Gastrocnemius medialis (tissue), 4 donors: ENCODE measurements at regions not wholly inside any gene's neighbourhood (a gene's known extent, or its start where the extent isn't known, plus 50 kb on each side); places are given as distances from the start of the nearest gene placed in this dataset.

Source experiments
- ATAC-seq, 2 donors: fragments of 150-250 bp; one replicate each; pipeline ENCODE4 v1.9.1; 2016
- DNase-seq, 2 donors: peaks; one replicate each; pipeline ENCODE4 v3.0.0-alpha.2; 2019
- H3K27ac ChIP-seq, 4 donors: fragments of 200-600 bp; sonication (generic); 1 replicate in 1 of 4; 2 replicates in 3 of 4; pipeline ENCODE4 v1.5.1; 2016 to 2018; ENCODE audit warnings: mild to moderate bottlenecking in 2 of 4, moderate library complexity in 1 of 4
- H3K27me3 ChIP-seq, 3 donors: fragments of 200-600 bp; sonication (generic) in 2 of 3; 1 replicate in 1 of 3; 2 replicates in 2 of 3; pipeline versions ENCODE4 v1.5.1 to v1.6.0; 2016 to 2019; ENCODE audit warnings: mild to moderate bottlenecking in 1 of 3, moderate library complexity in 1 of 3
- H3K36me3 ChIP-seq, 2 donors: fragments of 200-600 bp; sonication (generic) in 1 of 2; one replicate each; pipeline ENCODE4 v1.5.1; 2017 to 2018
- H3K4me1 ChIP-seq, 2 donors: fragments of 200-600 bp; sonication (generic) in 1 of 2; one replicate each; pipeline ENCODE4 v1.5.1; 2016 to 2017; ENCODE audit warnings: mild to moderate bottlenecking in 2 of 2
- H3K4me3 ChIP-seq, 4 donors: fragments of 200-600 bp; sonication (generic) in 3 of 4; 1 replicate in 1 of 4; 2 replicates in 3 of 4; pipeline ENCODE4 v1.5.1; 2016 to 2019; ENCODE audit warnings: mild to moderate bottlenecking in 2 of 4
- H3K9me3 ChIP-seq, 3 donors: fragments of 200-600 bp; sonication (generic) in 2 of 3; 1 replicate in 1 of 3; 2 replicates in 2 of 3; pipeline ENCODE4 v1.5.1; 2016 to 2019
- CTCF ChIP-seq, 5 experiments: fragments of 450-650 bp in 3 of 5; fragments of 200-600 bp in 2 of 5; sonication (generic) in 2 of 5; IDR thresholded peaks in 4 of 5; conservative IDR thresholded peaks in 1 of 5; 1 replicate in 4 of 5; 2 replicates in 1 of 5; pipeline ENCODE4 v1.5.1; 2016 to 2019; ENCODE audit warnings: antibody characterized with exemption in 5 of 5, mild to moderate bottlenecking in 3 of 5, moderate library complexity in 3 of 5
- POLR2A ChIP-seq, 2 donors: fragments of 450-650 bp; IDR thresholded peaks; one replicate each; pipeline ENCODE4 v1.6.1; 2017; ENCODE audit warnings: antibody characterized with exemption in 2 of 2, mild to moderate bottlenecking in 2 of 2, moderate library complexity in 2 of 2
- in situ Hi-C, 4 donors: fragments of 200-750 bp; cut with MboI; loops; one replicate each; pipeline versions ENCODE4 v1.15.0 to v1.8.0; 2017; ENCODE audit warnings: low sequenced_read_pairs in 4 of 4
- intact Hi-C: fragments of 100-400 bp; cut with DNase I; formaldehyde crosslinking; loops from one replicate; pipeline ENCODE4 v1.15.1; 2023; ENCODE audit warnings: low total_unique reads

GRCh38 chr10:10821926-10822325 lies 195.7 kb upstream of the CELF2 start:
- H3K4me3 ChIP-seq: no peak overlapping the region
- intact Hi-C loops: no loop called here
- no peaks in the 10 kb centered on the region for H3K36me3 ChIP-seq
- no peaks in the 10 kb centered on the region for H3K27me3 ChIP-seq
- H3K9me3 ChIP-seq: no peaks in the 10 kb centered on the region
- no peak overlapping the region for H3K27ac ChIP-seq
- in situ Hi-C loops: no loop called here
- DNase-seq: no peak
- H3K4me1 ChIP-seq: peaks cover 0 to 5% of the 10 kb centered on the region in 2 donors
- ATAC-seq: no peak
- TF ChIP-seq POLR2A (IDR thresholded peaks at IDR 0.05) (no peak), CTCF (IDR thresholded peaks at IDR 0.05 in 4 of 5, conservative IDR thresholded peaks at IDR 0.05 in 1 of 5) (no peak)

GRCh38 chr10:10824591-10825148 lies 193.0 kb upstream of the CELF2 start:
- Histone ChIP-seq H3K4me3 (no peak overlapping the region), H3K36me3 (no peaks in the 10 kb centered on the region), H3K27me3 (peaks cover 0 to 3% (median 0%) of the 10 kb centered on the region in 3 donors), H3K27ac (peak overlapping the region; percentile 56 to 59 (median 57)), H3K9me3 (no peaks in the 10 kb centered on the region), H3K4me1 (peaks cover 0 to 6% of the 10 kb centered on the region in 2 donors)
- intact Hi-C loops (no loop called here), in situ Hi-C loops (no loop called here)
- peak; percentile 56 to 75 for ATAC-seq
- TF ChIP-seq CTCF (IDR thresholded peaks at IDR 0.05 in 4 of 5, conservative IDR thresholded peaks at IDR 0.05 in 1 of 5) (no peak), POLR2A (IDR thresholded peaks at IDR 0.05) (no peak)
- DNase-seq: no peak

GRCh38 chr10:10826125-10826524 lies 191.5 kb upstream of the CELF2 start:
- H3K9me3 ChIP-seq: no peaks in the 10 kb centered on the region
- H3K4me1 ChIP-seq: peaks cover 0 to 10% of the 10 kb centered on the region in 2 donors
- no peaks in the 10 kb centered on the region for H3K36me3 ChIP-seq
- H3K27me3 ChIP-seq: peaks cover 0 to 4% (median 0%) of the 10 kb centered on the region in 3 donors
- H3K27ac ChIP-seq: no peak overlapping the region
- DNase-seq (no peak), ATAC-seq (no peak)
- TF ChIP-seq POLR2A (IDR thresholded peaks at IDR 0.05) (no peak), CTCF (IDR thresholded peaks at IDR 0.05 in 4 of 5, conservative IDR thresholded peaks at IDR 0.05 in 1 of 5) (no peak)
- in situ Hi-C loops: no loop called here
- no peak overlapping the region for H3K4me3 ChIP-seq
- intact Hi-C loops: no loop called here

GRCh38 chr10:10828623-10829022 lies 189.0 kb upstream of the CELF2 start:
- intact Hi-C loops: no loop called here
- in situ Hi-C loops: no loop called here
- Histone ChIP-seq H3K27ac (no peak overlapping the region), H3K4me3 (no peak overlapping the region), H3K27me3 (peaks cover 0 to 4% (median 0%) of the 10 kb centered on the region in 3 donors), H3K4me1 (peaks cover 0 to 10% of the 10 kb centered on the region in 2 donors), H3K9me3 (no peaks in the 10 kb centered on the region), H3K36me3 (no peaks in the 10 kb centered on the region)
- no peak for ATAC-seq
- DNase-seq: no peak
- TF ChIP-seq CTCF (IDR thresholded peaks at IDR 0.05 in 4 of 5, conservative IDR thresholded peaks at IDR 0.05 in 1 of 5): no peak
- no peak for TF ChIP-seq POLR2A (IDR thresholded peaks at IDR 0.05)

- no peaks in the 10 kb centered on the region for H3K9me3 ChIP-seq
- peaks cover 0 to 4% (median 0%) of the 10 kb centered on the region in 3 donors for H3K27me3 ChIP-seq
- ATAC-seq (no peak), DNase-seq (no peak)
- no peaks in the 10 kb centered on the region for H3K36me3 ChIP-seq
- no peak for TF ChIP-seq POLR2A (IDR thresholded peaks at IDR 0.05)
- no peak for TF ChIP-seq CTCF (IDR thresholded peaks at IDR 0.05 in 4 of 5, conservative IDR thresholded peaks at IDR 0.05 in 1 of 5)
- H3K4me1 ChIP-seq: peaks cover 0 to 10% of the 10 kb centered on the region in 2 donors
- in situ Hi-C loops: no loop called here
- H3K27ac ChIP-seq: peak overlapping the region in 1 of 4 donors; percentile 69
- H3K4me3 ChIP-seq: no peak overlapping the region
- intact Hi-C loops: no loop called here
These were observed 188.1 kb upstream of the CELF2 start for GRCh38 chr10:10829576-10829975.
